ENCODE measurements at regions not wholly inside any gene's neighbourhood (a gene's known extent, or its start where the extent isn't known, plus 50 kb on each side); places are given as distances from the start of the nearest gene placed in this dataset.

GRCh38 chr6:19342616-19343015, 494.6 kb upstream of the ID4 start:
- Histone ChIP-seq H3K4me3 (no peak overlapping the region), H4K20me1 (ENCODE audit: control insufficient read depth, insufficient read depth) (no peaks in the 10 kb centered on the region), H2AFZ (ENCODE audit: control insufficient read depth, low read depth, low read length) (no peak overlapping the region), H3K27me3 (replicated peaks in 1 of 2; ENCODE audit: control insufficient read depth in 2 of 2, insufficient read depth in 2 of 2, low read length in 1 of 2) (no peaks in the 10 kb centered on the region), H3K36me3 (ENCODE audit: control insufficient read depth in 2 of 2, insufficient read depth in 2 of 2, low read length in 1 of 2) (no peaks in the 10 kb centered on the region), H3K4me2 (ENCODE audit: control insufficient read depth, insufficient read depth) (no peak overlapping the region), H3K4me1 (ENCODE audit: control insufficient read depth, insufficient read depth, low read length) (no peaks in the 10 kb centered on the region), H3K9ac (ENCODE audit: control insufficient read depth, insufficient read depth, low read length) (no peak overlapping the region), H3K9me3 (replicated peaks; ENCODE audit: control insufficient read depth, insufficient read depth, low read length) (no peaks in the 10 kb centered on the region), H3K27ac (ENCODE audit: control insufficient read depth, insufficient read depth) (no peak overlapping the region), H3K79me2 (ENCODE audit: control insufficient read depth, insufficient read depth, low read length) (no peaks in the 10 kb centered on the region)
- intact Hi-C loops (cut with micrococcal nuclease; ENCODE audit: unreplicated experiment) (no loop called here), in situ Hi-C loops (cut with MboI) (no loop called here)
- BruUV-seq (replicated peaks): no TSS peak
- ChIA-PET RAD21 (ENCODE audit: unreplicated experiment) (no interaction called here), CTCF (no interaction called here), SMC1A (ENCODE audit: uncharacterized antibody, unreplicated experiment) (interaction anchor here (0.6 kb wide), 1 partner anchor 1491 kb away, joined by 3 read pairs; no protein-coding TSS in a partner anchor), POLR2A (no interaction called here)
- FAIRE-seq (no peak), DNase-seq (ENCODE audit: low read depth, low spot score) (no peak), ATAC-seq (no peak)
- TF ChIP-seq HSF1 (IDR thresholded peaks at IDR 0.05; ENCODE audit: low read depth, low read length) (no peak), SMARCA5 (IDR thresholded peaks at IDR 0.05) (no peak), RUNX3 (IDR thresholded peaks at IDR 0.05; ENCODE audit: low read length) (no peak), CHD1 (IDR thresholded peaks at IDR 0.05; ENCODE audit: low read depth, low read length) (no peak), EZH2 (IDR thresholded peaks at IDR 0.05; ENCODE audit: borderline replicate concordance, control insufficient read depth, low read depth, low read length) (no peak), MEF2A (IDR thresholded peaks at IDR 0.05; ENCODE audit: insufficient read depth, low read depth, low read length) (no peak), ZBED1 (IDR thresholded peaks at IDR 0.05; ENCODE audit: borderline replicate concordance) (no peak), CHD2 (IDR thresholded peaks at IDR 0.05; ENCODE audit: borderline replicate concordance, low read depth, low read length) (no peak)
- 0% methylated on average over 1 of the region's 1 CpG for WGBS (ENCODE audit: insufficient coverage, insufficient replicate concordance, low lambda C conversion rate, missing lambda C conversion rate)

GRCh38 chr6:19349429-19349828, 487.7 kb upstream of the ID4 start:
- BruUV-seq (replicated peaks): no TSS peak
- in situ Hi-C loops (cut with MboI) (no loop called here), intact Hi-C loops (cut with micrococcal nuclease; ENCODE audit: unreplicated experiment) (no loop called here)
- Histone ChIP-seq H2AFZ (ENCODE audit: control insufficient read depth, low read depth, low read length) (no peak overlapping the region), H3K9me3 (replicated peaks; ENCODE audit: control insufficient read depth, insufficient read depth, low read length) (no peaks in the 10 kb centered on the region), H3K79me2 (ENCODE audit: control insufficient read depth, insufficient read depth, low read length) (no peaks in the 10 kb centered on the region), H4K20me1 (ENCODE audit: control insufficient read depth, insufficient read depth) (no peaks in the 10 kb centered on the region), H3K4me1 (ENCODE audit: control insufficient read depth, insufficient read depth, low read length) (no peaks in the 10 kb centered on the region), H3K27ac (ENCODE audit: control insufficient read depth, insufficient read depth) (no peak overlapping the region), H3K4me3 (no peak overlapping the region), H3K4me2 (ENCODE audit: control insufficient read depth, insufficient read depth) (no peak overlapping the region), H3K27me3 (replicated peaks in 1 of 2; ENCODE audit: control insufficient read depth in 2 of 2, insufficient read depth in 2 of 2, low read length in 1 of 2) (no peaks in the 10 kb centered on the region), H3K9ac (ENCODE audit: control insufficient read depth, insufficient read depth, low read length) (no peak overlapping the region), H3K36me3 (ENCODE audit: control insufficient read depth in 2 of 2, insufficient read depth in 2 of 2, low read length in 1 of 2) (no peaks in the 10 kb centered on the region)
- 18% methylated on average over 3 of the region's 3 CpGs for WGBS (ENCODE audit: insufficient coverage, insufficient replicate concordance, low lambda C conversion rate, missing lambda C conversion rate)
- DNase-seq (ENCODE audit: low read depth, low spot score) (no peak), ATAC-seq (no peak), FAIRE-seq (no peak)
- RAD21 ChIA-PET (ENCODE audit: unreplicated experiment): no interaction called here
- POLR2A ChIA-PET: no interaction called here
- CTCF ChIA-PET: no interaction called here
- SMC1A ChIA-PET (ENCODE audit: uncharacterized antibody, unreplicated experiment): no interaction called here
- no peak for TF ChIP-seq ZBTB4 (CRISPR knock-in tag; IDR thresholded peaks at IDR 0.05)
- no peak for TF ChIP-seq RAD21 (IDR thresholded peaks at IDR 0.05; ENCODE audit: insufficient read depth, low read depth, low read length)
- TF ChIP-seq KAT2A (conservative IDR thresholded peaks at IDR 0.05; ENCODE audit: control insufficient read depth, low read depth, low read length): no peak
- TF ChIP-seq CHD1 (IDR thresholded peaks at IDR 0.05; ENCODE audit: low read depth, low read length): no peak
- TF ChIP-seq MLLT1 (IDR thresholded peaks at IDR 0.05): no peak

All from GM12878 (cell line).